NCI-H2107 treated with DMSO at 0.1 percent for 48 hours (cell line): ENCODE measurements at regions not wholly inside any gene's neighbourhood (a gene's known extent, or its start where the extent isn't known, plus 50 kb on each side); places are given as distances from the start of the nearest gene placed in this dataset.
"Not testable (repeated sequence)": the region's sequence is repeated elsewhere in the genome, so short reads cannot be mapped to it uniquely, and the experiment has no call there.

Experiments used
- DNase-seq: peaks from one replicate; lab custom pipeline; 2025; ENCODE audit not compliant: unreplicated experiment; lab: John Stamatoyannopoulos, UW

DNA sequence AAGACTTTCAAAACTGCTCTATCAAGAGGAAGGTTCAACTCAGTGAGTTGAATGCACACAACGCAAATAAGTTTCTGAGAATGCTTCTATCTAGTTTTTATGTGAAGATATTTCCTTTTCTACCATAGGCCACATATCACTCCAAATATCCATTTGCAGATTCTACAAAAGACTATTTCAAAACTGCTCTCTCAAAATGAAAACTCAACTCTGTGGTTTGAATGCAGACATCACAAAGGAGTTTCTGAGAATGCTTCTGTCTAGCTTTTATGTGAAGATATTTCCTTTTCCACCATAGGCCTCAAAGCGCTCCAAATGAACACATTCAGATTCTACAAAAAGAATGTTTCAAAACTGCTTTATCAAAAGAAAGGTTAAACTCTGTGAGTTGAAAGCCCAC is 1093.1 kb upstream of the DEFB115 start:
- not testable (repeated sequence) for DNase-seq

DNA sequence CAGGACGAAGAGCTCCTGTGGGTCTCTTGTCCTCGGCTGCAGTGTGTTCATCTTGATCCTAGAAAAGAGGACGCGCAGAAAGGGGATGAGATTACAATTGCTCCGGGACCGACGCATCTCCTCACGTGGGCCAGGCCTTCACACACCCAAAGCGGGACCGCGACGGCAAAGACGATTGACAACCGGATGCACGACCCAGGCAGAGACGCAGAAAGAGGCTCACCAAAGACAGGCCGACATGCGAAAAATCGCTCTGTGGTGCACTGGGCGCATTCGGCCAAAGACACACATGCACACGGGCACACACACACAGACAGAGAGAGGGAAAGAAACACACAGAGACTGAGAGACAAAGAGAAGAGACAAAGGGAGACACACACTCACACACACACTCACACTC is 1089.9 kb upstream of the DEFB115 start:
- no peak for DNase-seq

DNA sequence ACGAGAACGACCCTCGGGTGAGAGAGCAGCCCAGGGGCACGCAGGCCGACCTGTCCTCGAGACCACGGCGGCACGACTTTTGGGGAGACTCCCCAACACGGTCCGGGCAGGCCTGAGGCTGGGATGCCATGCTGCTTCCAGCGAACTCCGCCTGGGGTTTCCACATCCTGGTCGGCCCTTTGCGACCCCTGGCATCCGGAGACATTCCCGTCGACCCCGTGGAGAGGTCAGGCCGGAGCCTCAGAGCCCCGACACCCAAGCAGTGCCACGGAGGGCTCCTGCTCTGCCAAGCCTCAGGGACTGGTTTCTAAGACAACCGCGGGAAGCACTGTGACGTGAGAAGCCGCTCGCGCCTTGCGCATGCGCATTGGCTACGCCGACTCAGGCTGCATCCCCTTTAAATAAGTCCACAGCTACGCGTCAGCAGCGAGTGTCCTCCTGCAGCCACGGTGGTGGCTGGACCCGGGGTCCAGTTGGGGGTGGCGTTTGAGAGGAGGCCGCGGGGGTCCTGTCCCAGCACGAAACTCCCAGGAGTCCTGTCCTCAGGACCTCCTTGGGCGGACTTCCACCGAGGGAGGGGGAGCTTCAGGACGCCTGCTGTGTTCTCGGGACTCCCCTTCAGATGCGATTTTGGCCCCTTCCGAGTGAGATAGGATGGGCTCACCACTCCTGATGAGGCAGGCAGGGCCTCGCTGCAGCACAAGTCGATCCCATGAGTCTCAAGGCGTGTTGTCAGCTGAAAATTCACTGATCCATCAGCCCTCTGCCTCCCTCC is 1089.3 kb upstream of the DEFB115 start:
- no peak for DNase-seq

DNA sequence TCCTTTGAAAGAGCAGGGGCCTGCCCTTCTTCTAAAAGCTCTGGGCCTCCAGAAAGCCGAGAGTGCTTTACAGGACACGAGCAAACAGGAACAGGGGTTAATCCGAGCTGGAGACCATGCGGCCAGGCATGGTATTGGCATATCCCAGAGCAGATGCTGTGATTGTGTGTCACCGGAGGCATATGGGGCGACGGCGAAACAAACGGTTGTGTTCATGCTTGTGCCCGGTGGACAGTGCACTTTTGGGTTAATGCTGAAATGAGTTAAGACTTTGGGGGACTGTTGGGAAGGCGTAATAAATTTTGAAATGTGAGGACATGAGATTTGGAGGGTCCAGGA is 1088.7 kb upstream of the DEFB115 start:
- no peak for DNase-seq

DNA sequence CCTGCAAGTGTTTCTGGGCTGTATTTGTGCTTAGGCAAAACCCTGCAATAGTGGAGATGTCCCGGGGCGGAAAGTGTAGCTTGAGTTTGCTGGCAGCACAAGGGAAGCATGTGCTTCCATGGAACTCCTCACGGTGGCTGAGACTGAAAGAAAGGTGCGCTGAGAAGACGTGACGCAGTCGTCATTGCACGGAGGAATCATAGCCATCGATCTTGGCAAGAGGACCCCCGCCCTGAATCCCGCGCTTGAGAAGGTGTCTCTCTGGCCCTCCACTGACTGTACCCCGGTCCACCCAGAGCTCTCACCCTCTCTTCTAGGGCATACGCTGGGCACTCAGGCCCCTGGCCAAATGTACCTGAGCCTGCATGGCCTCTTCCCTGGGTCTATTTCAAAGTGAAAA is 1081.8 kb upstream of the DEFB115 start:
- DNase-seq = no peak

DNA sequence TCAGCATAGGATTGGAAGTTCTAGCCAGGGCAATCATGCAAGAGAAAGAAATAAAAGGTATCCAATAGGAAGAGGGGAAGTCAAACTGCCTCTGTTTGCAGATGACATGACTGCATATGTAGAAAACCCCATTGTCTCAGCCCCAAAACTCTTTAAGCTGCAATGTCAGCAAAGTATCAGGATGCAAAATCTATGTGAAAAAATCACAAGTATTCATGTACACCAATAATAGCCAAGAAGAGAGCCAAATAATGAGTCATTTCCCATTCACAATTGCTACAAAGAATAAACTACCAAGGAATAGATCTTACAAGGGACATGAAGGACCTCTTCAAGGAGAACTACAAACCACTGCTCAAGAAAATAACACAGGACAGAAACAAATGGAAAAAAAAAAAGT is 1074.3 kb upstream of the DEFB115 start:
- DNase-seq = not testable (repeated sequence)

DNA sequence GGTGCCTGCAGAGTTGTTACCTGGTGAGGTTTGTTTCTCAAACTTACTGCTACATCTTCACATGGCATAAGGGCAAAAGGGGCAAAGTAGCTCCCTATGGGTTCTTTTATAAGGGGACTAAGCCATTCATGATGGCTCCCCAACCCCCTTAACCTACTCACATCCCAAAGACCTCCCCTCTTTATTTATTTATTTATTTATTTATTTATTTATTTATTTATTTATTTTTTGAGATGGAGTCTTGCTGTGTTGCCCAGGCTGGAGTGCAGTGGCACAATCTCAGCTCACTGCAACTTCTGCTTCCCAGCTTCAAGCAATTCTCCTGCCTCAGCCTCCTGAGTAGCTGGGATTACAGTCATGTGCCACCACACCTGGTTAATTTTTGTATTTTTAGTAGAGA is 1065.7 kb upstream of the DEFB115 start:
- not testable (repeated sequence) for DNase-seq

DNA sequence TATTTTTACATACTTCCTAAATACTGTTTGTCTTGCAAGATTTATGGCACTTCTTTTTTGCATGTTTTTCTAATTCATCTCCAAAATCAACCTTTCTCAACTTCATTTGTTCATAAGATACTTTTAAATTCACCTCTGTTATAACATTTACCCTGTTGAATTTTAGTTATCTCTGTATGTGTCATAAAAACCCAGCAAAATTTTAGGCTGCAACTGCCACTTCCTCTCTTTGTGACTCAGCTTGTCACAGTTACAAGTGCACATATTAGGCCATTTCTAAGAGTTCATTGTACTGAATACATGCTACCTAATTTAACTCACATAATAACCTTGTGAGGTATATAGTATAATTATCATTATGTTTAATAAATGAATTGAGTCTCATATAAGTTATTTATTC is 1023.0 kb upstream of the DEFB115 start:
- not testable (repeated sequence) for DNase-seq

DNA sequence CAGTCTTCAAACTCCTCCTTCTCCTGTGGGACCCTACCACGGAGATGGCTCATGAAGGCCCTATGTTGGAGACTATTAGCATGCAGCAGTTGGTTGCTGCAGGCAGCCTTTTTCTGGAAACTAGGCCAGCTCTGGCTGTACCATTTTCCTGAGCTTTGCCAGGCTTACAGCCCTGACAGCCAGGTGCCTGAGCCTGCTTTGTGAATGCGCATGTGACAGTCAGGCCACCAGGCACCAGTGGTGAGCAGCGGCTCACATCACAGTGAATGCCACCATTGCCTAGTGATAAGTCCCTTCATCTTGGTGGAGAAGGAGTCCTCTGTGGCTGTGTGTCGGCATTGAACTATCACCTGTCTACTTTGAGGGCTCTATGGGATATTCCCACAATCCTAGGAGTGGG is 982.4 kb upstream of the DEFB115 start:
- DNase-seq = not testable (repeated sequence)

DNA sequence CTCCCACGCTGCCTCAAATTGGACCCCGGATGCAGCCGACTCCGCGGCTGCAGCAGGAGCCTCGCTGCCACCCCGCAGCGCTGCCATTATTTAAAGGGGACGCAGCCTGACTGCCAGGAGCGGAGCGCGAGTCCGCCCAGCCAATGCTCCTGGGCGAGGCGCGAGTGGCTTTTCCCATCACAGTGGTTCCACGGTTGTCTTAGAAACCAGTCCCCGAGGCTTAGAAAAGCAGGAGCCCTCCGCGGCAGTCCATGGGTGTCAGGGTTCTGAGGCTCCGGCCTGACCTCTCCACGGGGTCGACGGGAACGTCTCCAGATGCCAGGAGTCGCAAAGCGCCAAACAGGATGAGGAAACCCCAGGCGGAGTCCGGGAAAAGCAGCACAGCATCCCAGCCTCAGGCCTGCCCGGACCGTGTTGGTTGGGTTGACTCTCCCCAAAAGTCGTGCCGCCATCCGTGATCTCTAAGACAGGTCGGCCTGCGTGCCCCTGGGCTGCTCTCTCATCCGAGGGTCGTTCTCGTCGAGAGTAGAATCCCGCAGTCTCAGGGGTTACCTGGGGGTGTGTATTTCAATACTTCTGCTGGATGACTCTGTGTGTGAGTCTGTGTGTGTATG is 975.8 kb upstream of the DEFB115 start:
- DNase-seq = no peak

DNA sequence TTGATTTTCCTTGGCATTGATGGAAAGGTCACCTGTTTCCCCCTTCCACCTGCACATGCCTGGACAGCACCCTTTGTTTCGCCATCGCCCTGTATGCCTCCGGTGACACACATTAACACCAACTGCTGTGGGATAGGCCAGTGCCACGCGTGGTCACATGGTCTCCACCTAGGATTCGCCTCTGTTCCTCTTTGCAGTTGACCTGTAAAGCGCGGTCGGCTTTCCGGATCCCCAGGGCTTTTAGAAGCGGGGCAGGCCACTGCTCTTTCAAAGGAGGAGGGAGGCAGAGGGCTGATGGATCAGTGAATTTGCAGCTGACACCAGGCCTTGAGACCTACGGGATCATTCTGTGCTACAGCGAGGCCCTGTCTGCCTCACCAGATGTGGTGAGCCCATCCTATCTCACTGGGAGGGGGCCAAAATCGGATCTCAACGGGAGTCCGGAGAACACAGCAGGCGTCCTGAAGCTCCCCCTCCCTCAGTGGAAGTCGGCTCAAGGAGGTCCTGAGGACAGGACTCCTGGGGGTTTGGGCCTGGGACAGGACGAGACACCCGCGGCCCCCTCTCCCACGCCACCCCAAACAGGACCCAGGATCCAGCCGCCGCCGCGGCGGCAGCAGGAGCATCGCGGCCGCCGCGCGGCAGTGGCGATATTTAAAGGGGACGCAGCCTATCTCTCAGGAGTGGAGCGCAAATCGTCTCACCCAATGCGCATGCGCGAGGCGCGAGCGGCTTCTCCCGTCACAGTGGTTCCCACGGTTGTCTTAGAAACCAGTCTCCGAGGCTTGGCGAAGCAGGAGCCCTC is 973.8 kb upstream of the DEFB115 start:
- peak; percentile 9 for DNase-seq

DNA sequence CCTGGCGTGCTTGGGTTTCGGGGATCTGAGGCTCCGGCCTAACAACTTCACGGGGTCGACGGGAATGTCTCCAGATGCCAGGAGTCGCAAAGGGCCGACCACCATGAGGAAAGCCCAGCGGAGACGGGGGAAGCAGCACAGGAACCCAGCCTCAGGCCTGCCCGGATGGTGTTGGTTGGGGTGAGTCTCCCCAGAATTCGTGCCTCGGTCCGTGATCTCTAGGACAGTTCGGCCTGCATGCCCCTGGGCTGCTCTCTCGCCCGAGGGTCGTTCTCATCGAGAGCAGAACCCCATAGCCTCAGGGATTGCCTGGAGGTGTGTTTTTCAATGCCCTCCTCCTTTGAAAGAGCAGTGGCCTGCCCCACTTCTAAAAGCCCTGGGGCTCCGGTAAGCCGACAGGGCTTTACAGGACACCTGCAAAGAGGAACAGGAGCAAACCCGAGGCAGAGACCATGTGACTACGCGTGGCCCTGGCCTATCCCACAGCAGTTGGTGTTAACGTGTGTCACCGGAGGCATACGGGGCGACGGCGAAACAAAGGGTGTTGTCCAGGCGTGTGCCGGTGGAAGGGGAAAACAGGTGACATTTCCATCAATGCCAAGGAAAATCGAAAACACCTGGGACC is 973.1 kb upstream of the DEFB115 start:
- no peak for DNase-seq

DNA sequence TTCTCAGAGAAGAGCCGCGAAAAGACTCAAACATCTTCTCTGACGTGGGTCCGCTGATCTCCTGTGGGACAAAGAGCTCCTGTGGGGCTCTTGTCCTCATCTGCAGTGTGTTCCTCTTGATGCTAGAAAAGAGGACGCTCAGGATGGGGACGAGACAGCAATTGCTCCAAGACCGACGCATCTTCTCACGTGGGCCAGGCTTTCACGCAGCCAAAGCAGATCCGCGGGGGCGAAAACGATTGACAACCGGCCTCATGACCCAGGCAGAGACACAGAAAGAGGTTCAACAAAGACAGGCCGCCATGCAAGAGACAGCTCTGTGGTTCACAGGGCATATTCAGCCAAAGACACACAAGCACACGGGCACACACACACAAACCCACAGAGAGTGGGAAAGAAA is 971.8 kb upstream of the DEFB115 start:
- no peak for DNase-seq

DNA sequence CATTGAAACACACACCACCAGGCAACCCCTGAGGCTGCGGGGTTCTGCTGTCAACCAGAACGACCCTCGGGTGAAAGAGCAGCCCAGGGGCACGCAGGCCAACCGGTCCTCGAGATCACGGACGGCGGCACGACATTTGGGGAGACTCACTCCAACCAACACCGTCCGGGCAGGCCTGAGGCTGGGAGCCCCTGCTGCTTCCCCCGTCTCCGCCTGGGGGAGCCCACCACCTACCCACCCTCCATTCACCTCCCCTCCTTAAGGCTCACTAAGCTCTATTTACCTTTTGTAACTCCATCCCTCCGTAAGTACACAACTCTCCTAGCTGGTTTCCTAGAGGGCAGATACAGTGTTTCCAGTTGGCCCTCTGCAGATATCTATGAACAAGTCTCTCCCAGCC is 971.3 kb upstream of the DEFB115 start:
- DNase-seq = no peak

DNA sequence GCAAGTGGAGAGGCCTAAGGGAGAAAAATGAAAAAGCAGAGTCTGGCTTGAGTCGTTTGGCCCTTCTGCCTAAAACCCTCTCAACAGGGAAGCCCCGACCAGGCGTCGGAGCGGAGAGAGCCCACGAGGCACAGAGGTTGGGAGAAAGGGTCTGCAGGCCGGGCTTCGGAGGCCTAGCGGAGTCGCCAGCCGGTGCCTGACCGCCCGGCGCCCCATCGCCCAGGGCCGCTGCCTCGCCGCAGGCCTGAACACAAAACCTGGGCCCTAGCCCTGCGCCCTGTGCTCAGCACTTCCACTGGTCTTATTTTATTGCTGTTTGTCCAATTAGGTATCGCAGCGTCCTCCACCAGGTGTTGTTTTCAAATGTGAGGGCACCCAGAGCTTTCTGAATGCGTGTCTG is 970.0 kb upstream of the DEFB115 start:
- not testable (repeated sequence) for DNase-seq

DNA sequence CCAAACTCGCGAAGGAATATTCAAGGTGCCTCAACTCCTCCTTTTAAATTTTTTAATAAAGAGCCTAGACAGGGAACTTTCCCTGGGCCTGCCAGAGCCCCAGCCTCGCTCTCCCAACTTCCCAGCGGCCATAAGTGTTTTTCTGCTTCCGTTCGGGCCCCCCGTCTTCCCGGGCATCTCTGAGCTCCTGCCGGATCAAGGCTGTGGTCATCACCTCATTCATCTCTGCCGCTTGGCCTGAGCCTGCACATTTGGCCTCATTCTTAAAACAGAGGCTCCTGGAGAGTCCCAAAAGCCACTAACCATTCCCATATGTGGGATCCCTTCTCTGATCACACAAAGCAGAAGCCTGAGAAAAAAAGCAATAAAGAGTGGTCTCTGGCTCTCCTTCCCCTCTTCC is 969.1 kb upstream of the DEFB115 start:
- no peak for DNase-seq

DNA sequence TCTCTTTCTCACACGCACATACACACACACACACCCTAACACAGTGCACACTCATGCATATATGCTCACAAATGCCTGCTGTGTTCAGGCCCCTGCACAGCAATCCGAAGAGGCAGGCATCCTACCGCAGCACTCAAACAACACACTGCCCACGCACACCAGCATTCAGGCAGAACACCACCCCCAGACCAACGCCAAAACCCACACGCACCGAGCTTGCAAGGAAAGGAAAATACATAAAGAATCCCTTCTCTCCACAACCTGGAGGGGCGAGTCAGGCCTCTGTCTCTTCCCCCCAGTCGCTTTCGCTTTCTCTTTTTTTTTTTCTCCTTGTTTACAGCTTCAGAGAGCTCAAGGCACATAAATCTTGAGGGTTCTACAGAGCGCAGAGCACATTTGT is 968.4 kb upstream of the DEFB115 start:
- not testable (repeated sequence) for DNase-seq

DNA sequence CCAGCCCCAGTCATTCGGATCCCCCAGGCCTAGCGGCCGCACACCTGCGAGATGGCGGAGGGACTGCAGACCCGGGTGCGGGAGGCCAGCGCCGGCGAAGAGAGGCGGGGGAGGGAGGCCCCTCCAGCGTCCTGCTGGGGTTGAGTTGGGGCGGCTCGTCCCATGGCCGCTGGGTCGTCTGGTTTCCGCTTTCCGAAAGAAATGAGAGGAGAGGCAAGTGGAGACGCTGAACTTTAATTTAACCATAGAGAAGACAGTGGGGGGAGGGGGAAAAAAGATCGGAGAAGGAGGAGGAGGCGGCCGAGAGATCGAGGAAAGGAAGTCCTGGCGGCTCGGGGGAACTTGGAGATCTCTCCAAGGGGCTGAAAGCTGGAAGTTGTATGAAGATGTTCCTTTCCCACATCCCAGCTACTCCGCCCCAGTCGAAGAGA is 967.7 kb upstream of the DEFB115 start:
- DNase-seq = not testable (repeated sequence)

DNA sequence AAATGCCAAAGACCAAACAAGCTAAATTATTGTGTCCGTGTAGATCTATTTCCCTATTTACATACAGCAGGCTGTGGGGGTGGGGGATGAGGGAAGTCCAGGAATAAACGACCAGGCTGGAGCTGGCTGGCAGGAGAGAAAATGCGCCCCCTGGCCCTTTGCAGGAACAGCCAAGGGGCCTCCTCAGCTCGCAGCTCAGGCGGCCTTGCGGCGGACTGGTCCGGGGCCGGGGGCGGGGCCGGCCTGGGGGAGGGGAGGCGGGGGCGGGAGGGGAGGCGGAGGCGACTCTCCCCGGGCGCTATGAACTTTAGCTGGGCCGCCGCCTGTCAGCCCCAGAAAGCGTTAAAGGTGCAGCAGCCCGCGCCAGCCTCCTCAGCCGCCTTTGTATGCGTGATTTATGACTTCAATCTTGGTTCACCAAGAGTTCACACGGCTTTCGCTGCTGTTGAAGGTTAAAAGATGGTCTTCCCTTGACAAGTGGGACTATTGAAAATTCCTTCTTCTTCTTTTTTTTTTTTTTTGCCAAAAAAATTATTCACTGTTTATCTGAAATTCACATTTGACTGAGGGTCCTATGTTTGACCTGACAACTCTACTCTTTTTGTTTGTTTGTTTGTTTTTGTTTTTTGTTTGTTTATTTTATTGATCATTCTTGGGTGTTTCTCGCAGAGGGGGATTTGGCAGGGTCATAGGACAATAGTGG is 967.0 kb upstream of the DEFB115 start:
- not testable (repeated sequence) for DNase-seq

DNA sequence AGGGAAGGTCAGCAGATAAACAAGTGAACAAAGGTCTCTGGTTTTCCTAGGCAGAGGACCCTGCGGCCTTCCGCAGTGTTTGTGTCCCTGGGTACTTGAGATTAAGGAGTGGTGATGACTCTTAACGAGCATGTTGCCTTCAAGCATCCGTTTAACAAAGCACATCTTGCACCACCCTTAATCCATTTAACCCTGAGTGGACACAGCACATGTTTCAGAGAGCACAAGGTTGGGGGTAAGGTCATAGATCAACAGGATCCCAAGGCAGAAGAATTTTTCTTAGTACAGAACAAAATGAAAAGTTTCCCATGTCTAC is 966.4 kb upstream of the DEFB115 start:
- not testable (repeated sequence) for DNase-seq

DNA sequence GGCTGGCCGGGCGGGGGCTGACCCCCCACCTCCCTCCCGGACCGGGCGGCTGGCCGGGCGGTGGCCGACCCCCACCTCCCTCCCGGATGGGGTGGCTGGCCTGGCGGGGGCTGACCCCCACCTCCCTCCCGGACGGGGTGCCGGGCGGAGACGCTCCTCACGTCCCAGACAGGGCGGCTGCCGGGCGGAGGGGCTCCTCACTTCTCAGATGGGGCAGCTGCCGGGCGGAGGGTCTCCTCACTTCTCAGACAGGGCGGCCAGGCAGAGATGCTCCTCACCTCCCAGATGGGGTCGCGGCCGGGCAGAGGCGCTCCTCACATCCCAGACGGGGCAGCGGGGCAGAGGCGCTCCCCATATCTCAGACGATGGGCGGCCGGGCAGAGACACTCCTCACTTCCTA is 965.8 kb upstream of the DEFB115 start:
- not testable (repeated sequence) for DNase-seq
